ENCODE measurements at regions not wholly inside any gene's neighbourhood (a gene's known extent, or its start where the extent isn't known, plus 50 kb on each side); places are given as distances from the start of the nearest gene placed in this dataset.

DNA sequence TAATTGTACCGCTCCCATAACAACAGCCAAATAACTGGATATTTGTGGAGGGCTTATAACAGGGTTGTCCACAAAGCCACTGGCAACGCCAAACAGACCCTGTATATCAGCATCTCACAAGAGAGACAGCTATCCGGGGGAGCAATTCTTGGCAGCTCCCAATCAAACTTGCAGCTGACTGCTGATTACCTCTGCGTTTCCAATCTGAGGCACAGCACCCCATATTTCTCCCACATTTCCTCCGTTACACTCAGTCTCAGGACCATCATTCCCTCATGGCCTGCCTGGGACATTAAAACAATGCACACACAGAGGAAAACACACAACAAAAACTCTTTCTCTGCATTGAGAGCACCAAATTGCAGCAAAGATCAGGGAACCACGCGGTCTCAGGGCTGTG, 67.8 kb upstream of the SDK1 start:
- TF ChIP-seq CTCF (IDR thresholded peaks at IDR 0.05; ENCODE audit: poor library complexity) (no peak), EZH2 (IDR thresholded peaks at IDR 0.05; ENCODE audit: borderline replicate concordance) (no peak)
